COLO668 (cell line): ENCODE measurements at regions not wholly inside any gene's neighbourhood (a gene's known extent, or its start where the extent isn't known, plus 50 kb on each side); places are given as distances from the start of the nearest gene placed in this dataset.
"Not testable (repeated sequence)": the region's sequence is repeated elsewhere in the genome, so short reads cannot be mapped to it uniquely, and the experiment has no call there.

Source experiments
- DNase-seq: peaks from one replicate; lab custom pipeline; 2025; ENCODE audit not compliant: unreplicated experiment; lab: John Stamatoyannopoulos, UW

- no peak for DNase-seq
These were observed 58.5 kb upstream of the DHRS4 start for GRCh38 chr14:23895053-23895419.

DNA sequence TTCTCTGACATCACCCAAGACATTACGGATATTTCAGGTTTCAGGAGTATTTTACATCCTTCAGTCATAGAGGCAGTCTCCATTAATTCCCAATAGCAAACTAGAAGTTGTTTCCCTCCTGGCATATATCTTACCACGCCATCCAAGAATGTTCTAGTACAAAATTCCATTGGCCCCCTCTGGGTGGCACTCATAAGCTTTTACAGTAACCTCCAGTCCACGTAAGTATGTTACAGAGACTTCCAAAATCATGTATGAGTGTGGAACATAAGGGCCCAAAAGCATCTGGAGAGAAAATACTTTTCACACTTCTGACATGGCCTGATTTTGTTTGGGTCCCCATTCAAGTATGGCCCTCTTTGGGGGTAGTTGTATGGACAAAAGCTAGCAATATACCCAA lies 58.1 kb upstream of the DHRS4 start:
- no peak for DNase-seq

DNA sequence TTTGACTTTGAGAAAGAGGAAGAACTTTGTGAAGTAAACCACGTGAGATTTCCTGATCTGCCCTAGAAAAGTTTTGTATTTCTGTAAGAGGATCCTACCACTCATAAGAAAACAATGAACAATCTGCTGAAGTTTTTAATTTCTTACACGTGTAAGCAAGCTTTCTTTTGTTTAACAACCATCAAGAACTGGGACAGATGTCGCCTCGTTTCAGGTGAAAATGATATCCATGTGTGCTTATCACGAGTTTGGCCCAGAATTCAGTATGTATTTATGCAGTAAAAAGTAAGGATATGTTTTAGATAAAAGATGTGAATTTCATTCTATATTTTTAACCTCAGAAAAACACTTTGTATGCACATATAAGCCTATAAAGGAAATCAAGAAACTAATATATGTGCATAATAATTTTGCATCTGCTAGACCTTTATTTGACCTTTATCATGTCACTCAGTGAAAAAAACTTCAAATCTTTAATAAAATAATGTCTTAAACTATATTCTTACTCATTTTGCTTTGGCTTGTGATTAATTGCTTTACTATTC lies 56.9 kb upstream of the DHRS4 start:
- DNase-seq = no peak

DNA sequence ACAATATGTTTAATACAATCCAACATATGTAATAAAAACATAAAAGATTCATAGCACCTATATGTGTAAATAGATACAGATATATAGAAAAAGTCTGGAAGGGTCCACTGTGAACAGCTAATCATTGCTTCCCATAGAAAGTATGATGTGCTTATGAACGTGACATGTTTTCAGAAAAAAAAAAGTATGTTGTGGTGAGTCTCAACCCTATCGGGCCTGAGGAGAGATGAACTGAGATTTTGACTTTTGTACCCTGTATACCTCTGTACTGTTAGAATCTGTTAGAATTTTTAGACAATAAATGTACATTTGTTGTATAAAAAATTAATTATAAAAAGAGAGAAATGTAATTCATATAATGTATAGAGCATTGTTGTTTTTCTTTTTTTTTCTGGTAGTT lies 56.3 kb upstream of the DHRS4 start:
- not testable (repeated sequence) for DNase-seq

DNA sequence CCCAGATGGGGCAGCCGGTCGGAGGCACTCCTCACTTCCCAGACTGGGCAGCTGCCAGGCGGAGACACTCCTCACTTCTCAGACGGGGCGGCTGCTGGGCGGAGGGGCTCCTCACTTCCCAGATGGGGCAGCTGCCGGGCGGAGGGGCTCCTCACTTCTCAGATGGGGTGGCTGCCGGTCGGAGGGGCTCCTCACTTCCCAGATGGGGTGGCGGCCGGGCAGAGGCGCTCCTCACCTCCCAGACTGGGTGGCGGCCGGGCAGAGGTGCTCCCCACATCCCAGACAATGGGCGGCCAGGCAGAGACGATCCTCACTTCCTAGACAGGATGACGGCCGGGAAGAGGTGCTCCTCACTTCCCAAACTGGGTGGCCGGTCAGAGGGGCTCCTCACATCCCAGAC lies 55.2 kb upstream of the DHRS4 start:
- not testable (repeated sequence) for DNase-seq

- DNase-seq = no peak
These were observed 53.8 kb upstream of the DHRS4 start for GRCh38 chr14:23899788-23900187.

DNA sequence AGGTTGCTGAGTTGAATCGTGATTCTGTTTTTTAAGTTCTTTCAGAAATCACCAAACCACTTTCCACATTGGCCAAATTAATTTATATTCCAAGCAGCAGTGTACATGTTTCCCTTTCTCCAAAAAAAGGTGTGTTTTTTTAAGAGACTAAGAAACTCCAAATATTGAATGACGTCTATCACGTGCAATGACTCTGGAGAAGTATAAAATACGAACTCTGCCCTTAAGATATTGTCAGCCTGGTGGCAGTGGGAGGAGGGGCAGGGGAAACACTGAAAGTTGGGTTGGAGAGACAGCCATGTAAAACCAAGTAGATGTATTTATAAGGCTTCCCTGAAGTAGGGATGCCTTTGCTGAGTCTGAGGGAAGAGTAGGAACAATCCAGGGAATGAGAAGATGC lies 50.1 kb upstream of the DHRS4 start:
- DNase-seq = no peak
